HUES48 (cell line): ENCODE measurements at regions not wholly inside any gene's neighbourhood (a gene's known extent, or its start where the extent isn't known, plus 50 kb on each side); places are given as distances from the start of the nearest gene placed in this dataset.

Experiments
- H3K27ac ChIP-seq: one replicate; pipeline ENCODE4 v1.7.0; 2013; ENCODE audit warnings: low read depth, low read length, inconsistent platforms
- H3K27me3 ChIP-seq: 2 replicates; pipeline ENCODE4 v1.6.1; 2013; ENCODE audit warnings: mild to moderate bottlenecking, low read length; ENCODE audit not compliant: control insufficient read depth, insufficient read depth
- H3K36me3 ChIP-seq: 2 replicates; pipeline ENCODE4 v1.6.1; 2013; ENCODE audit warnings: low read length; ENCODE audit not compliant: control insufficient read depth, insufficient read depth
- H3K4me1 ChIP-seq: 2 replicates; pipeline ENCODE4 v1.6.1; 2013; ENCODE audit warnings: mild to moderate bottlenecking, low read length; ENCODE audit not compliant: control insufficient read depth, insufficient read depth
- H3K4me3 ChIP-seq: 2 replicates; pipeline ENCODE4 v1.5.1; 2013; ENCODE audit warnings: mild to moderate bottlenecking, low read depth, low read length
- H3K9ac ChIP-seq: 2 replicates; pipeline ENCODE4 v1.6.1; 2013; ENCODE audit warnings: mild to moderate bottlenecking, low read depth, low read length, moderate library complexity
- H3K9me3 ChIP-seq: 2 replicates; pipeline ENCODE4 v1.6.1; 2013; ENCODE audit warnings: low read length; ENCODE audit not compliant: control insufficient read depth, insufficient read depth

DNA sequence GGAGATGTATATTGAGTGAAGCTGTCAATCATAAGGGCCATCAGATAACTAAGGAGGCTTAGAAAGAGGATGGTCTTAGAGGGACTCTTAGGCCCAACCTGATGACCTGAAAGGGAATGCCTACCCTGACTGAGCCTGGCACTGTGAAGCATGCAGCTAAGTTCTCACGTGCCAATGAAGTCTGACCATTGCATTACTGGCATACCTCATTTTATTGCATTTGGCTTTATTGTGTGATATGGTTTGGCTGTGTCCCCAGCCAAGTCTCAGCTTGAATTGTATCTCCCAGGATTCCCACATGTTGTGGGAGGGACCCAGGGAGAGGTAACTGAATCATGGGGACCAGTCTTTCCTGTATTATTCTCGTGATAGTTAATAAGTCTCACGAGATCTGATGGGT lies 421.6 kb upstream of the SGCD start:
- H3K4me3 ChIP-seq: no peak overlapping the region
- no peaks in the 10 kb centered on the region for H3K9me3 ChIP-seq
- H3K9ac ChIP-seq: no peak overlapping the region

DNA sequence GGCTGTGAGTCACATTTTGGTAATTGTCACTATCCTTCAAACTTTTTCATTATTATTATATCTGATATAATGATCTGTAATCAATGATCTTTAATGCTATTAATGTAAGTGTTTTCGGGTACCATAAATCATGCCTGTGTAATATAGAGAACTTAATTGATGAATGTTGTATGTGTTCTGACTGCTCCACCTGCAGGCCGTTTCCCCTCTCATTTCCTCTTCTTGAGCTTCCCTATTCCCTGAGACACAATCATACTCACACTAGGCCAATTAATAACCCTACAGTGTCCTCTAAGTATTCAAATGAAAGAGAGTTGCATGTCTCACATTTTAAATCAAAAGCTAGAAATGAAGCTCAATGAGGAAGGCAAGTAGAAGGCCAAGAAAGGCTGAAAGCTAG lies 420.9 kb upstream of the SGCD start:
- H3K4me1 ChIP-seq: no peaks in the 10 kb centered on the region
- no peaks in the 10 kb centered on the region for H3K27me3 ChIP-seq
- no peak overlapping the region for H3K4me3 ChIP-seq
- H3K36me3 ChIP-seq: no peaks in the 10 kb centered on the region
- no peaks in the 10 kb centered on the region for H3K9me3 ChIP-seq
- H3K27ac ChIP-seq: no peak overlapping the region
- no peak overlapping the region for H3K9ac ChIP-seq

More for the DNA sequence above, 421.6 kb upstream of the SGCD start:
- no peaks in the 10 kb centered on the region for H3K36me3 ChIP-seq
- H3K27ac ChIP-seq: no peak overlapping the region
- no peaks in the 10 kb centered on the region for H3K4me1 ChIP-seq
- no peaks in the 10 kb centered on the region for H3K27me3 ChIP-seq

DNA sequence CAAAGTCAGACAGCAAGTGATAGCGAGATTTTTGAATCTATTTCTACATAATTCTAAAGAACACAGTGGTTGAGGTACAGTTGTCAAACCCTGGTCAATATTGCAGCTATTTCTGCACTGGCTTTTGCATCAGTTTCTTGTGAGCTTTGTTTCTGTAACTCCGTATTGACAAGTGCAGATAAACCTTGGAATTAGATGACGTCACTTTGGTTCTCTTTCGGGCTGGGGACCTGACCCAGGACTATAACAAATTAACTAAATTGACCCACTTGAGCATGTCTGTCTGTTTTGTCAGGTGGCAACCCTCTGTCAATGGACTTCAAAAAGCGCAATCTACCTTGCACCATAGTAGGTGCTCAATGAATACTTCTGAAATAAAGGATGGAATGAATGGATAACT lies 418.4 kb upstream of the SGCD start:
- H3K4me1 ChIP-seq: no peaks in the 10 kb centered on the region
- no peaks in the 10 kb centered on the region for H3K9me3 ChIP-seq
- no peaks in the 10 kb centered on the region for H3K27me3 ChIP-seq
- H3K36me3 ChIP-seq: no peaks in the 10 kb centered on the region
- H3K9ac ChIP-seq: no peak overlapping the region
- no peak overlapping the region for H3K27ac ChIP-seq
- H3K4me3 ChIP-seq: no peak overlapping the region

DNA sequence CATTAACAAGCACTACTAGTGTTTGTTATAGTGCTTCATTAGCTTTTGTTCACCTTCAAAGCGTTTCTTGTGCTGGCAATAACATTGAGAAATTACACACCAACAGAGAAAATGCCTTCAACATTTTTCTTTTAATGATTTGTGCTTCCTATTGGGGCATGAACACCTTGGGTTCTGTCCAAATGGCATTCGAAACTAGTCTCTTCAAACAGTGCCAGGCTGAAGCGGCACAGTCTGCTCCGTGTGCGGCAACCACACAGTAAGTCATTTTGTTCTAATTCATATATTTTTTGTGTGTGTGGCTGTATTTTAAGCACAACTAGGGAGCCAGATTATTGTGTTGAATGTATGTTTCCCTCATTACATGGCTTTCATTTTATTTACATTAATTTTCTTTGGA lies 414.7 kb upstream of the SGCD start:
- Histone ChIP-seq H3K27ac (no peak overlapping the region), H3K36me3 (no peaks in the 10 kb centered on the region), H3K4me3 (no peak overlapping the region), H3K9me3 (no peaks in the 10 kb centered on the region), H3K4me1 (no peaks in the 10 kb centered on the region), H3K27me3 (no peaks in the 10 kb centered on the region), H3K9ac (no peak overlapping the region)

DNA sequence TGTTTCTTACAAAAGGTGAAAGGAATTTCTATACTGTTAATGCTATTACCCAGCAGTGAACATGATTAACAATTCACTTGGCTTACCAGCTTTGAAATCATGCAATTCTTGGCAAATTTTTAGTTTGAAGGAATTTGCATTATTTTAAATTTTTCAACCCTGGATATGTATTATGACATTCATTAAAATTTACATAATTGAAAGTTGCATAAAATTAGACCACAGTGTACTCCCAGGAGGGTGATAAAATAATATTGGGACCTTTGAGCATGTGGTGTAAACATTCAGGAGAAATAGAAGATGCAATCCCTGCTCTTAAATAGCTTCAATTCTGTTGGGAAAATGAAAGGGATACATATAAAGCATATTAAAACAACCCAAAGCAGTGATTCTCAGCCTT lies 412.2 kb upstream of the SGCD start:
- Histone ChIP-seq H3K27me3 (no peaks in the 10 kb centered on the region), H3K4me3 (no peak overlapping the region), H3K4me1 (no peaks in the 10 kb centered on the region), H3K9ac (no peak overlapping the region), H3K36me3 (no peaks in the 10 kb centered on the region), H3K27ac (no peak overlapping the region), H3K9me3 (no peaks in the 10 kb centered on the region)

DNA sequence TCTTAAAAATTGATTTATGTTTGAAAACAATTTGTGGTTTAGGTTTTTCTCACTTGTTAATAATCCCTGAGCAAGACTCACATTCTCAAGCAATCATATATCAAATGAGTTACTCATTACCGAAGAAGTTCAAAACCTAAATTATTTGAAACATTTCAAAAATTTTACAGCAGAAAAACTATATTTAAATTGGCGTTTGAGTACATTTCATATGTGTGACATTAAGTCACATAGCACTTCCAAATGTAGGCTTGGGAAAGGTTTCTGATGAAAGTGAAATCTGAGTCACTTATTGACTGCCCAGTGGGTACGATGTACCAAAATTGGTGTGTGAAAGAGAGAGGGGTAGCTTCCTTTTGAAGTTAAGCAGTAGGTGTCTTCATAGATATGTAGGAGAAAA lies 411.4 kb upstream of the SGCD start:
- H3K4me1 ChIP-seq: no peaks in the 10 kb centered on the region
- H3K27ac ChIP-seq: no peak overlapping the region
- H3K9ac ChIP-seq: no peak overlapping the region
- H3K4me3 ChIP-seq: no peak overlapping the region
- no peaks in the 10 kb centered on the region for H3K9me3 ChIP-seq
- H3K36me3 ChIP-seq: no peaks in the 10 kb centered on the region
- H3K27me3 ChIP-seq: no peaks in the 10 kb centered on the region

DNA sequence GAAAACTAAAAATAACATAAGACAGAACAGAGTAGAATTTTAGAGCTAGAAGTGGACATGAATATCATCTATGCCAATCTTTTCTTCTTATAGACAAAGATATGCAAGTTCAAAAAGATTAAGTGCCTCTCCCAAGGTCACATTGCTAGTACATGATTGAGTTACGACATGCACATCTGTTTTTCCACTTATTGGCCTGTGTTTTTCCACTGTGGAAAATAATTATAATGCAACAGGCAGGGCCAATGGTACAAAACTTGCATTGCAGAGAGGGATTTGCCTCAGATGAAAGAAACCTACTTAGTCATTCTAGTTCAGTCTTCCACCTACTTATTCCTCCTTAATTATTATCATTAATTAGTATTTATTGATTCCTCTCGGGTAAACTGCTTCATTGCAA lies 407.8 kb upstream of the SGCD start:
- H3K27ac ChIP-seq: no peak overlapping the region
- peaks cover 8% of the 10 kb centered on the region for H3K4me1 ChIP-seq
- no peaks in the 10 kb centered on the region for H3K9me3 ChIP-seq
- H3K27me3 ChIP-seq: no peaks in the 10 kb centered on the region
- no peak overlapping the region for H3K4me3 ChIP-seq
- H3K9ac ChIP-seq: no peak overlapping the region
- H3K36me3 ChIP-seq: no peaks in the 10 kb centered on the region

DNA sequence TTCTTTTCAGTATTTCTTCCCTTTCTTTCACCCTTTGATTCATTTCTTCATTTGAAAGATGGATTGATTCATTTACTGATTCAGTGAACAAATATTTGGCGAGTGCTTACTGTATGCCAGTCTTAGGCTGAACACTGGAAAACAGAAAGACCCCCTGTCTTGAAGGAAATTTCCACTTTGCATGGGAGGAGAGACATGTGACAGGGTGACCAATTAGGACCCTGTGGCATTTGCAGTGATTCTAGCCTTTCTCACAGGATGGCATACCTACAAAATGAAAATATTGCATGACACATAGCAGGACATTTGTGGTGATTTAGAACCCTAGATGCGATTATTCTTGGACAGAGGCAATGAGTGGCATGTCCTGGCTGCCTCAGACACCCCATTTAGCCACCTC lies 407.2 kb upstream of the SGCD start:
- Histone ChIP-seq H3K36me3 (no peaks in the 10 kb centered on the region), H3K9ac (no peak overlapping the region), H3K4me1 (peaks cover 12% of the 10 kb centered on the region), H3K27me3 (no peaks in the 10 kb centered on the region), H3K4me3 (no peak overlapping the region), H3K9me3 (no peaks in the 10 kb centered on the region), H3K27ac (no peak overlapping the region)

DNA sequence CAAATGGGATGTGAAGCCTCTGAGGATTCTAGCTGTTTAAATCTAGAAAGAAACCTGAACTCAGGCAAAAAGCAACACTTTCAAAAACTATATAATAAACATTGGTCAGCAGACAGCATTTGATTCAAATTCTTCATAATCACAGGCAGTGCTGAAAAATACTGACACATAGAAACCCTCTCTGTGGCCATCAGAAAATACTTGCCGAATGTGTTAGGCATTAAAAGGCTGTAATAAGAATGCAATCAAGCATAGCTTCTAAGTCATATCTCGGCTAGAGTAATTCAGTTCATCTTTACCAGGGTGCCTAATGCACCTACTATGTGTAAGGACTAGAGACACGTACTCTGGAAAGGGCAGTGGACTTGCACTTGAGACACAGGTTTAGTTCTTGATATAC lies 405.3 kb upstream of the SGCD start:
- H3K9me3 ChIP-seq: no peaks in the 10 kb centered on the region
- no peak overlapping the region for H3K4me3 ChIP-seq
- peaks cover 12% of the 10 kb centered on the region for H3K4me1 ChIP-seq
- no peak overlapping the region for H3K9ac ChIP-seq
- H3K36me3 ChIP-seq: no peaks in the 10 kb centered on the region
- H3K27ac ChIP-seq: no peak overlapping the region
- no peaks in the 10 kb centered on the region for H3K27me3 ChIP-seq

DNA sequence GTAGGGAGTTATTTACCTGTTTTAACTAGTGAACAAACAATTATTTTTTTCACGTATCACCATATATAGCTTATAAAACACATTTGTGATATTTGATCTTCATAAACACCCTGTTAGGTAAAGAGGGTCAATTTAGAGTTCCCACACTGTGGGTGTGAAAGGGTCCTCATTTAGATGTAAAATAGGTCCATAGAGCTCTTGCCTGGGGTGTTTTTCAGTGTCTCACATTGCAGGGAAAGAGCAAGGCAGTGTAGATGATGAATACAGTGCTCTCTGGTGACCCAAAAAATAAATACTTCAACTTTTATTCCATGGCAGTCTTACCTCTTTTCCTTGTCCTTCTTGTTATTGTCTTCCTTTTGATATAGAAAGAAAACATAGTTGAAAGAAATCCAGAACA lies 403.2 kb upstream of the SGCD start:
- Histone ChIP-seq H3K9ac (no peak overlapping the region), H3K4me3 (no peak overlapping the region), H3K27me3 (no peaks in the 10 kb centered on the region), H3K27ac (no peak overlapping the region), H3K4me1 (peaks cover 12% of the 10 kb centered on the region), H3K36me3 (no peaks in the 10 kb centered on the region), H3K9me3 (no peaks in the 10 kb centered on the region)

DNA sequence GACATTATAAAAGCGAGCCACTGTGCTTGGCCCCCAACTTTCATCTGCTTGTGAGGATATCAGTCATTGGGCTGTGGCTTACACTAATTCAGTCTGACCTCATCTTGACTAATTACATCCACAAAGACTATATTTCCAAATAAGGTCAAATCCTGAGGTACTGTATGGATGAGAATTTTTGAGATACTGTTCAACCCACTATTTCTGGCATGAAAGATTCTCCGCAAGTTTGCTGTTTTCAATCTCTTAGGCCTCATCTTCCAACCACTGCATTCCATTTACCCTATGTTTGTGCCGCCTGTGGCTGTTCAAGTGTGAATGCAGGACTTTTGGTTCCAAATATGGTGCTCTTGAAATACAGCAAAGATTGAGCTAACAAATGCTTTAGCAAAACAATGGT lies 400.9 kb upstream of the SGCD start:
- no peaks in the 10 kb centered on the region for H3K27me3 ChIP-seq
- no peak overlapping the region for H3K9ac ChIP-seq
- no peak overlapping the region for H3K4me3 ChIP-seq
- H3K9me3 ChIP-seq: no peaks in the 10 kb centered on the region
- H3K36me3 ChIP-seq: no peaks in the 10 kb centered on the region
- H3K4me1 ChIP-seq: peaks cover 12% of the 10 kb centered on the region
- H3K27ac ChIP-seq: no peak overlapping the region

DNA sequence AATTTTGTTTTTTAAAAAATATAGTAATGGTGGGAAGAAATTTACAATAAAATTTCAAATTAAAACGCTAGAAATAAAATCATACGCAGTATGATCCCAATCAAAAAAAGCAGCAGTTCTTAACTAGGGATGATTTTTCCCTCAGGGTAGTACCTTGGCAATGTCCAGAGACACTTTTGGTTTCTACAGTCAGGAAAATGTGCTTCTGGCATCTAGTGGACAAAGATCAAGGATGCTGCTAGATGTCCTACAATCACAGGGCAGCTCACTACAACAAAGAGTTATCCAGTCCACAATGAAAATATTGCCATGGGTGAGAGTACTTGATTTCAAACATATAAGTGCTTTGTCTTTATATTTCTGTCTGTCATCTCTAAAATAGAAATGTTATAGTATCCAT lies 400.2 kb upstream of the SGCD start:
- peaks cover 12% of the 10 kb centered on the region for H3K4me1 ChIP-seq
- H3K27ac ChIP-seq: no peak overlapping the region
- no peak overlapping the region for H3K9ac ChIP-seq
- H3K36me3 ChIP-seq: no peaks in the 10 kb centered on the region
- H3K9me3 ChIP-seq: no peaks in the 10 kb centered on the region
- no peak overlapping the region for H3K4me3 ChIP-seq
- no peaks in the 10 kb centered on the region for H3K27me3 ChIP-seq
